Stimulated activated CD4-positive, alpha-beta T cell treated with anti-CD3 and anti-CD28 coated beads, Interleukin-12 subunit alpha, Interleukin-12 subunit beta, amount 100 ng/mL, for 48 hours (primary cell): ENCODE measurements at regions not wholly inside any gene's neighbourhood (a gene's known extent, or its start where the extent isn't known, plus 50 kb on each side); places are given as distances from the start of the nearest gene placed in this dataset.
"Not testable (repeated sequence)": the region's sequence is repeated elsewhere in the genome, so short reads cannot be mapped to it uniquely, and the experiment has no call there.

Experiments
- DNase-seq, 3 donors: peaks; one replicate each; pipeline ENCODE4 v3.0.0-alpha.2; 2020; ENCODE audit warnings: low read depth in 2 of 3, low spot score in 1 of 3

DNA sequence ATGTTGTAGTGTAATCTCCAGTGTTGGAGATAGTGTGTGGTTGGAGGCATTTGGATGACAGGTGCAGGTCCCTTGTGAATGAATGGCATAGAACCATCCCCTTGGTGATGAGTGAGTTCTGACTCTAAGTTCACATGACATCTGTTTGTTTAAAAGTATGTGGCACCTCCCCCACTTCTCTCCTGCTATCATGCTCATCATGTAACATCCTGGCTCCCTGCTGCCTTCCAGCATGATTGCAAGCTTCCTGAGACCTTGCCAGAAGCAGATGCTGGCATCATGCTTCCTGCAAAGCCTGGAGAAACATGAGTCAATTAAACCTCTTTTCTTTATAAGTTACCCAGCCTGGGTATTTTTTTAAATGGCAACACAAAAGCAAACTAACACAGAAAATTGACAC is 499.0 kb upstream of the SEMA3D start:
- no peak for DNase-seq

DNA sequence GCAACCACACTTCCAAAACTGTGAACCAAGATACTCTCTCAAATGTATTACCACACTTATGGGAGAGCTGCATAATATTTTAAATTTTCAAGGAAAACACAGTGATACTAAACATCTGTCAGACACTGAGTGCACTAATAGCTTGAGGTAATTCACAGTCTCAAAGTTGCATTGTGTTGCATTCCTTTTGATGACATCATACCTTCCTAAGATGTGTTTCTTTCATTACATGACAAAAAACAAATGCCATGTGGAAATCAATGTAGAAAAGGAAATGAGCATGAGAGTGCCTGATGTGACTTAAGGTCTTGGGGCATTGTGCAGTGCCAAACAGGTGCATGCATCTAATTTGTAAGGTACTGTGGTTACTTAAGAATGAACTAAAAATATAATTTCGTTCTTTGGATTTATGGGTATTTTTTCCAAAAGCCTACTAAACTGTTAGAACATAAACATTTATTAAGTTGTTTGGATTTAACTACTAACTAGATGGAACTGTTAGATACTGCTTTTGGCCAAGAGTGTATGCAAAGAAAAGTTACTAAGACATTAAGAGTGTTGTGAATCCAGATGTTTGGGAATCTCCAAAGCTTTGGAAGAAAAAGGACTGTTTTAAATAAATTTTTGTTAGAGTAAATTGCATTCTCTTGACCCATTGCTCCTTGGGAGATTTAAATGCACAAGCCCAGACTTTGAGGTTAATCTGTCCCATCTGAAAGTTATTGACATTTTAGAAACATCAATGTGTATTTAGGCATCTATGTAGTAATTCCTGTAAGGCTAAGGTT is 496.2 kb upstream of the SEMA3D start:
- DNase-seq: no peak

DNA sequence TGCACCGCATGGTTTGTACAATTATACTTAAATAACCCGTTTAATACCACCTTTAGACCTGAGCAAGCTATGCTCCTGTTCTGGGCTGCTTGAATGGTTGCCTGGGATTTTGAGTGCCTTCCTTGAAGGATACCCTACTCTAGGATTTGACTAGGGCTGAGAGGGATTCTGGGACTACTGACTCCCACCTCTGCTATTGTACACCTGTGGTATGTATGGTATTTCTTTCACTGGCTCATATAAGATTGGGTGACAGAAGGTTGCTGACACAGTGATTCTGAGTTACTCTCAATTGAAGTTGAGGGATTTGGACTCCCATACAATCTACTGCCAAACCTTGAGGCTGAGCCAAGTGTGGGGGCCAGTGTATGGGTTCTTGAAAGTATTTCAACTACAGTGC is 494.4 kb upstream of the SEMA3D start:
- DNase-seq: no peak

DNA sequence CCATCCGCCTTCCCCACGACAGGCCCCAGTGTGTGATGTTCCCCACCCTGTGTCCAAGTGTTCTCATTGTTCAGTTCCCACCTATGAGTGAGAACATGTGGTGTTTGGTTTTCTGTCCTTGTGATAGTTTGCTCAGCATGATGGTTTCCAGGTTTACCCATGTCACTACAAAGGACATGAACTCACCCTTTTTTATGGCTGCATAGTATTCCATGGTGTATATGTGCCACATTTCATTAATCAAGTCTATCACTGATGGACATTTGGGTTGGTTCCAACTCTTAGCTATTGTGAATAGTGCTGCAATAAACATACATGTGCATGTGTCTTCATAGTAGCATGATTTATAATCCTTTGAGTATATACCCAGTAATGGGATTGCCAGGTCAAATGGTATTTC is 488.2 kb upstream of the SEMA3D start:
- not testable (repeated sequence) for DNase-seq

DNA sequence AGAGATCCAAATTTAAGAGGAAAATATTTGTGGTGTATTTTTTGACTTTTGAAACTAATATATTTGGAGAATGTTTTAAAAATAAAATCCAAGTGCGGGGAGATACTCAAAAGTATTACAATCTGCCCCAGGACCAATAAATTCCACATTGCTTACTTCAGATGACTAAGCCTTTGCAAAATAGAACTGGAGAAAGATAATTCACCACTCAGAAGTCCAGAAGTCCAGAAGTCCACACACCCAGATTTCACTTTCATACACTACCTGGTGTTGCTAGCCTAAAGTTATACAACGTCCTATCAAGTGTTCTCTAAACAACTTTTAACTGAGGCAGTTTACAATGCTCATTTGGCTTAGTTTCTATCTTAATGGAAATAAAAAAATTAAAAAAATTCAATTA is 487.0 kb upstream of the SEMA3D start:
- DNase-seq: no peak

DNA sequence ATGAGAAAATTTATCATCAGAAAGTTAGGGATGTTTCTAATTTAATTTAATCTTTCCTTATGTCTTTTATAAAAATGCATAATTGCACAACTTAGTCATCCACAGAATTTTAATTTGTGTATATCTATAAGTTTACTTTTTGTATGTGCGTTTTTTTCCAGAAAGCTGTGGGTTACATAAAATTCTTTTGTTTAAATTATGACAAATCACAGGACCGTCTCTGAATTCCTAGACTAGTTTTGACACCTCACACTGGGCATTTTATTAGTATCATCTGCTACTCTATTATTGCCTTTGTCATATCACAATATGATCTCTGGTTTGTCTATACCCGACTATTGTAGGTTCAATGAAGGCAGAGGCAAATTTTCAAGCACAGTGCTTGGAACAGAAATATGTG is 482.4 kb upstream of the SEMA3D start:
- no peak for DNase-seq

DNA sequence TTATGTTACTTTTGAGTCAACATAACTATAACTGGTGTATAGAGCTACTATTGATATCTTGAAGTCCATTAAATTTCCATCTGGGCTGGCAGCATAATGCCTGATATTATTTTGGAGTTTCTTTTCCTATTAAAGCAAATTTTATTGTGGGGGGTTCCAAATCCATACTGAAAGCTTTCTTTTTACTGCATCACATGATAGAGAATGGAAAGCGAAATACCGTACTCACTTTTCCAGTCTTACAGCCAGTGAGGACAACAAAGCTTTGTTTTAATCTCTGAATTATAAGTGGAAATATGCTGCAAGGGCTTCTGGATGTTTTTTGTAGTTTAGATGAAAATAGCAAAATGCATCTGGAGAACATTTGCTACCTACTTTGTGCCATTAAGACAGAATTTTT is 477.5 kb upstream of the SEMA3D start:
- no peak for DNase-seq

DNA sequence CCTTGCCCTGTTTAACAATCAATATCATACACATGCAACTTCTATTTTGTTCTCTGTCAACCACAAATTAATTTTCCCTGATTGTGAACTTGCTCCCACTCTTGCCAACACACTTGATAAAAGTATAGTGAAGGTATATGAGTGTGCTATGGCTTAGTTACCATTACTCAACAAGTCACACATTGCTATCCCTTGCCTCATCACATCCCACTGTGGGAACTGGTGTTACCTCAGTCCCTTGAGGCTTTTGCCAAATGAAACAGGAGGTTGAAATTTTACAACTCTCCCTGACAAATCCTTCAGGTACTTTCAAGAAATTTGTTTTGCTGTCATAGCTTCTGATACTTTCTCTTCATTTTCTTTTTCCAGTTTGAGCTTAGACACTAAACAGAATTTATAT is 472.5 kb upstream of the SEMA3D start:
- DNase-seq: no peak

DNA sequence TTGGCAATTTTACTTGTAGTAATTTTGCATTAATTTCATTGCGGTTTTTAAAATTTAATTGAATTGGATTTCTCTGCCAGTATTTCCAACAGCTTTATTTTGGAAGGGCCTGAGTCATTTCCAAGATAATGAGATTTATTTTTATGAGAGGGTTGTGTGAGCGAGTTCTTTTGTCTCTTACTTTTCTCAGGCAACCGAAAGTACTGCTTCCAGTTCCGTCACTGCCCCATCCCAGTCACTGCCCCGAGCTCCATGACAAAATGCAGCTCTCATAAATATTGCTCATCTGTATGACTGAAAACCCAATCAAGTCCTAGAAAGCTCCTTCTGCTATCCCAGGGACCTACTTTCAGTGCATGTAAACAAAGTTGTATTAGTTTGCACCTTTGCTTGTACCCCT is 468.4 kb upstream of the SEMA3D start:
- no peak for DNase-seq

DNA sequence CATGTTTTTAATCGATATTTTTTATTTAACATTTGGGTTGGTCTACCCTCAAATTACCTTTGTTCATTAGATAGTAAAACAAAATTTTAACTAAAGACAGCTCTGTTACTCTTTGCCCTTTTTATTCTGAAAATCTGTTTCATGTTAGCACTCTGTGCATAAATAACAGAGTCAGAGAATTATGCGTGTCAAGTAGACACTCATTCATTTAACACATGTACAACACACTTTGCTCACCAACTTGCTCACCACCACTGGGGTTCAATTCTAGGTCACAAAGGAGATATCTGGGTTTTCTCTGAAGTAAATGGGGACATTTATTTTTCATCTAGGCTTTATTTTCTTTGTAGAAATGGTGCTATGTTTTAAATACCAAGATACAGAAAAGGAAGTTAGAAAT is 457.4 kb upstream of the SEMA3D start:
- DNase-seq: no peak

DNA sequence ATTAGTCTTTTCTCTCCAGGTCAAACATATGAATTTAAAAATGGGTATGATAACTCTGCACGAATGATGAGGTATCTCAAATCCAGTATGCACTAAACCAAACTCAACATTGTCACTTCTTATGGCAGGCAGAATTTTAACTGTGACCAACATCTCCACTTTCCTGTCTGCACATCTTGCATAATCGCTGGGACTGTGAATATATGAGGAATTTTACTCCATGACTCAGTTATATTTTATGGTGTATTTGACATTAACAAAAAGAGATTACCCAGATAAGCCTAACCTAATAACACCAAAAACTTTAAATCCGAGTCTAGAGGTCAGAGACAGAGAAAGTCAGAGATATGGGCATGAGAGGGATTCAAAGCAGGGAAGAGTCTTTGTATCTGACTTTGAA is 454.5 kb upstream of the SEMA3D start:
- DNase-seq: no peak

DNA sequence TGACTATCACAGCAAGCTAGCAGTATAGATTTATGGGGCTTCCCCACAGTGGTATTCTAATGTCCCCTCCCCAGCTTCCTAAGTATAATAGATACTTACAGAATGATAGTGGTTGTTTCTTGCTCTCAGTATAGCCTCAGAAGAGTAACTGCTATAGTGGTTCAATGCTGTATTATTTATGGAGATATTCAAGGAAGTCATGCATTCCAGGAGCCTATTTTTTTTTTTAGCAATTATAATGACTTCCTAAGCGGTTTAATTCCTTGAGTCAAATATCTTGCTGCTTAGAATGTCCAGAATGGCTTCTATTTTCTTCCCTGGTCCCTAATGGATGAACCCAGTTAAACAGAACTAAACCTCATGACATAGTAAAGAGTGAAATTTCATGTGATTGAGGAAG is 451.5 kb upstream of the SEMA3D start:
- no peak for DNase-seq

DNA sequence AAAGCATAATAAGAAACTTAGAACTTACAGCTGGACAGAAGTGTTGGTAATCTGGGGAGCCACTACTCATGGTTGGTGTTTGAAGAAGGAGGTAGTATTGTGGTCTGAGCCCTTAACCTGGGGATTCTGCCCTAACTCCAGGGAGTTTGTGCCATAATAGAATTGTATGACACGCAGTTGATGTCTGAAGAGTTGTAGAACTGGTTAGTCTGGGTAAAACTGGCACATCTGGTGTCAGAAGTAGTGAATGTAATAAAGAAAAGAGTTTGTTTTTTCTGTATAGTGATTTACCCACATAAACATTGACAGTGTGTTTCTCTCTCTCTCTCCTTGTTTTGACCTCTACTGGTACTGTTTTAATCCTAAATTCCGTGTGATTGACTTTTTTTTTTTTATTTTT is 448.1 kb upstream of the SEMA3D start:
- DNase-seq: no peak

DNA sequence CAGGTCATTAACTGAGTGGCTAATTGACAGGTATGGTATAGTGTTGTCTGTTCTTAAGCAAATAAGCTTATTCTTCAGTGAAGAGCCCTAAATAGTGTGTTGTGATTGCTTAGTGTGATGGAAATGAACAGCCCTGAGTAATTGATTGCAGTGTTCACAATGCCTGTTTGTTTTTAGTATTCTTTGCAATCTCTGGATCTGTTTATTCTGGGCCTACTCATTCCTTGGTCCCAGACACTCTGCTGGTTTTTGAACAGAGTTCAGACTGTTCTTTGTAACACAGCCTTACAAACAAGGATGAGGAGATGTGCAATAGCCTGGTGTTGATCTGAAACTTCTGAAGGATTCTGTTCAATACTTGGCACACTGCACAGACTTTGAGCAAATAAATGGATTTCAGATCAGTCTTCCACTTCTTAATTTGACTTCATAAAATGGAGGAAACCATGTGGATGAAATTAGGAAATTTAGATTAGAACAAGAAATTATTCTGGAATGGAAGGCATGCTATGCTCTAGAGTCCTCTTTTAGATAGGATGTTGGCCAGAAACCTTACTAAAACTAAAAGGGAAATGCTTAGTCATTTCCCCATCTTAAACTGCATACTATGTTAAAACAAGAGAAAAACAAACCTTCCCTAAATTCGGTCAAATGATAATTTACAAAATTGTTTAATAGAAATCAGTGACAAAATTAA is 444.2 kb upstream of the SEMA3D start:
- DNase-seq: no peak

DNA sequence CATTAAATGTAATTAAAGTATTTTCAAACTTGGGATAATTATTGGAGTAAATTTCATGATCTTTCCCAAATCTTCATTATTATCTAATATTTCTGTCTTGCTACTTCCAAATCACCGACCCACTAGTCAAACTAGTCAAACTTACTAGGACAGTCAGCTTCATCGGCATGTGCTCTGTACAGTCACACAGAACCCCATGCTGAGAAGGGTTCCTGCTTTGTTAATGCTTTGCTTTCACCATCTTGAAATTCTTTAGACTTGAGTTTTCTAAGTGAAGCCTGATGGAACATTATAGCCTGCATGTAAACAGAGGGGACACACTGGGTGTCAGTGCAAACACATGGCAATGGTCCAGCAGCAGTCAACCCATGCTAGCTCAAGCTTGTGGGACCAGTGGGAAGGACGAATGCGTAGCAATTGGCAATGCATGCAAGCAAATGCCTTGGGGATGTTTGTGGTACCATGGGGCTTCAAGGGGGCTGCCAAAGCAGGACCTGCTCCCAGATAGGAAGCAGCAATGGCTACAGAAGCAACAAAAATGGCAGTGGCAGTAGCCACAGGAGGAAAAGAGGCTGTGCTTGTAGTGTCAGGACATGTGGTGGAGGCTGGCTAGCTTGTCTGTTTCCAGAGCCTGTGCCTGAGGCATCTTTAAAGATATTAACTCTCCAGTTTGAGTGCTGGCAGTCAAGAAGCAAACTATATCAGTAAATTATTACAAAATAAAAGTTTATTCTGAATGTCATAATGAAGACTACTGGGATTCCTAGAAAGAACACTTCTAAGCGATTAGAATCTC is 441.1 kb upstream of the SEMA3D start:
- DNase-seq: no peak

DNA sequence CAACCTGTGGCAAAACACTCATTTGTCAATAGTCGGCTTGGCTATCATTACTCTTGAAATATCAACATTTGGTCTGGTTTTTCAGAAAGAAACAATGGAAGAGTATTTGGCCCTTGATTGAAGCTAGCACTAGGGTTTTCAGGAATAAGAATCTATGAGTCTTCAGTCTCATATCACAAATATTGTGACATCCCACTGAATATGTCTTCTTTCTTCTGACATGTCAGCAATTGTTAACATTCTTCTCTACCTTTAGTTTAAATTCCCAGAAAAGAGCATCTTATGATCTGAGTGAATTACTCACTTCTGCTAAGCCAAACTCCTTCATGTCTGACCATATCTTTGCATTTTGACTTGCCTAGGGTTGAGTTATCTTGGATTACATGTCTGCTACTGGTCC is 435.2 kb upstream of the SEMA3D start:
- no peak for DNase-seq

DNA sequence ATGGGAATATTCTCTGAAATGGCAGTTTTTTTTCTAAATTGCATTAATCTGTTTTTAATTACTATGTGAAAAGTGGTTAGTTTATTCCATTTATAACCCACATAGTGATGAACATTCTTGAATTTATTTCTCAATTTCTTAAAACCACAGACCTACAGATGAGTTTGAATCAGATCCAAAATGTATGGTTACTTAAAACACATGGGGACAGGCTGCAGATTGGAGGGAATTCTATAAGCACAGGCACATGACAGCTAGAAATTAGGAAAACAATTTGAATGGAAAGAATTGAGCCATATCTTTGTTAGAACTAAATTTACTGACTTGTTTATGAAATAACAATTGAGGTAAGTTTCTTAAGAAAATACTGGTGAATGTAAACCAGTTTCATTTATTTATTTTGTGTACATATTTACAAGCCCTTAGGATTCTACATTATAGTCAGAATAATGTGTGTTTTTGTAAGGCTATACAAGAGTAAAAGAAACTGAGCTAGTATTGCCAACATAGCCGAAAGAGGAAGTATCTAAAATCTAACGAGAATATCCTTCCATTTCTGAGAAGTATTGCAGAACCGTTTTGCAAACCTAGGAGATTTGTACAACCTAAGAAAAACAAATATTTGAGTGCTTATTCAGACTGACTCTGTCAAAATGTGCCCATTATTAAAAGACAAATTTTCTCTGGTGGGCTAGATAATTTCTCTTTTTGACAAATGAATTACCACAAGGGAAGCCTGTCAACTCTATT is 434.3 kb upstream of the SEMA3D start:
- no peak for DNase-seq

DNA sequence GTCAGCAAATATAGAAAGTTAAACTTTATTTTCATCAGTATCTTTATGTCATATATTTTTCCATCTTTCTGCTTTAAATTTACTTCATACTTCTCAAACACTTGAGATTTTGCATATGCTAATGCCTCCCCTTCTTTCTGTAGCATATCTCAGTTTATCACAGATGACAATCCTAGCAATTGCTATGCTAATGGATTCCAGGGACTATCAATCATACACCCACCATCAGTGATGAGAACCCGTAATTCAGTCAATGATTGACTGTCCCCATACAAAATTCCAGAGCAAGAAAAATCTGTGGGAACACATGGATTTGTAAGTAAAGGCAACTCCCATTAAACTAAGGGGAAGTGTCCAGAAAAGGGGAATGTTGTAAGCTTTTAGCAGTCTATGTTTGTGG is 432.4 kb upstream of the SEMA3D start:
- DNase-seq: no peak

DNA sequence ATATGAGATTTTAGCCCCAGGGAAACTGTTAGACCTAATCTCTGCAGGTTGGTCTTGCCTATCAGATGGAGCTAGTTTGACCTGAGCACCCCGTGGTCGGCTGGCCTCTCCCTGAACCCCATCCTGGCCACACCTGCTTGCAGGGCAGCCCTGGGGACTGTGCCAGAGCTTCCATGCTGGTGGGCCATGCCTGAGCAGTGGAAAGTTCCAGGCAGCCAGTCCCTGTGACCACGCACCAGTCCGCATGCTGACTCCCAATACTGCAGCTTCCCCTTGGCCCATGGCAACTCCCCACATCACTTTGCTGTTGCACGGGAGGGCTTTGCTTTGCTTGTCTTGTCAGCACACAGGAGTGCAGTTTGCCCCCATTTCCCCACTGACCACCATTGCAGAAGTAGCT is 427.8 kb upstream of the SEMA3D start:
- DNase-seq: no peak

DNA sequence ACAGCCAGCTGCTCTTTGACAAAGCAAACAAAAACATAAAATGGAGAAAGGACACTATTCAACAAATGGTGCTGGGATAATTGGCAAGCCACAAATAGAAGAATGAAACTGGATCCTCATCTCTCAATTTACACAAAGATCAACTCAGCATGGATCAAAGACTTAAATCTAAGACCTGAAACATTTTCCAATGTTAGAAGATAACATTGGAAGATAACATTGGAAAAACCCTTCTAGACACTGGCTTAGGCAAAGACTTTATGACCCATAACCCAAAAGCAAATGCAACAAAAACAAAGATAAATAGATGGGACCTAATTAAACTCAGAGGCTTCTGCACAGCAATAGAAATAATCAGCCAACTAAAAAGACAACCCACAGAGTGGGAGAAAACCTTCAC is 425.7 kb upstream of the SEMA3D start:
- no peak for DNase-seq

DNA sequence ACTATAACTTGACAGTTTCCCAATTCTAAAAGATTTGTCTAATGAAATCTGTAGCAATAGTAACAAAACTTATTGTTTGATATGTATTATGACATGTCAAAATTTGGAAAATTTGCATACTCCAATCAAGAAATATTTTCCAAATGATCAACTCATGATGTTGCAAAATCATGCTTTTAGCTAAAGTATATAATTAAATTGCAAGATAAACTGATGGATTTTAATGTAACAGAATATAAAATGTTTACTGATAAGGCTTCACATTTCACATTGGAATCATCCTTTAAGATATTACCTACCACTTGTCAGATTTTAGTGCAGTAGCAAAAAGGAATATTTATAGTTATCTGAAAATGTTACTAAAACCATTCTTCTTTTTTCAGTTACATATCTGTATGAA is 421.9 kb upstream of the SEMA3D start:
- no peak for DNase-seq
